Astrocyte (in vitro differentiated cells and primary cell): ENCODE measurements at regions not wholly inside any gene's neighbourhood (a gene's known extent, or its start where the extent isn't known, plus 50 kb on each side); places are given as distances from the start of the nearest gene placed in this dataset.
"Not testable (repeated sequence)": the region's sequence is repeated elsewhere in the genome, so short reads cannot be mapped to it uniquely, and the experiment has no call there.

ENCODE experiments used
- DNase-seq: peaks from one replicate; pipeline ENCODE4 v3.0.0-alpha.2; 2010; ENCODE audit warnings: low read depth
- FAIRE-seq: peaks from 2 replicates; lab custom pipeline; 2011; peaks lifted over from hg19 to GRCh38; lab: Jason Lieb, UNC
- H2AFZ ChIP-seq: 2 replicates; pipeline ENCODE4 v1.6.0; 2012; ENCODE audit warnings: low read depth, low read length, inconsistent platforms
- H3K27ac ChIP-seq: 2 replicates; pipeline ENCODE4 v1.5.1; 2011; ENCODE audit warnings: low read depth, low read length, inconsistent platforms
- H3K27me3 ChIP-seq: 2 replicates; pipeline ENCODE4 v1.6.0; 2011; ENCODE audit warnings: low read length, inconsistent platforms; ENCODE audit not compliant: insufficient read depth
- H3K36me3 ChIP-seq: 2 replicates; pipeline ENCODE4 v1.5.1; 2011; ENCODE audit warnings: low read length, inconsistent platforms; ENCODE audit not compliant: insufficient read depth
- H3K4me1 ChIP-seq: 2 replicates; pipeline ENCODE4 v1.5.1; 2011; ENCODE audit warnings: low read length, inconsistent platforms; ENCODE audit not compliant: insufficient read depth
- H3K4me2 ChIP-seq: 2 replicates; pipeline ENCODE4 v1.6.0; 2012; ENCODE audit warnings: low read length, inconsistent platforms
- H3K4me3 ChIP-seq: 2 replicates; pipeline ENCODE4 v1.5.1; 2011; ENCODE audit warnings: low read depth, mild to moderate bottlenecking, low read length, inconsistent platforms; ENCODE audit not compliant: insufficient read depth
- H3K79me2 ChIP-seq: 2 replicates; pipeline ENCODE4 v1.6.0; 2012; ENCODE audit warnings: mild to moderate bottlenecking, low read length, inconsistent platforms; ENCODE audit not compliant: insufficient read depth
- H3K9ac ChIP-seq: 2 replicates; pipeline ENCODE4 v1.6.0; 2012; ENCODE audit warnings: mild to moderate bottlenecking, low read length, inconsistent platforms
- H3K9me3 ChIP-seq: 2 replicates; pipeline ENCODE4 v1.5.1; 2012; ENCODE audit warnings: low read depth, mild to moderate bottlenecking, low read length, inconsistent platforms; ENCODE audit not compliant: insufficient read depth
- H4K20me1 ChIP-seq: 2 replicates; pipeline ENCODE4 v1.6.0; 2012; ENCODE audit warnings: low read length, inconsistent platforms; ENCODE audit not compliant: insufficient read depth
- H3K27ac Mint-ChIP-seq: one replicate; pipeline ENCODE4 v1.8.0; 2021; ENCODE audit warnings: mild to moderate bottlenecking, mixed read lengths; ENCODE audit not compliant: unreplicated experiment
- H3K27me3 Mint-ChIP-seq: one replicate; pipeline ENCODE4 v1.8.0; 2021; ENCODE audit warnings: low read depth, mixed read lengths; ENCODE audit not compliant: unreplicated experiment
- H3K36me3 Mint-ChIP-seq: one replicate; pipeline ENCODE4 v1.8.0; 2021; ENCODE audit warnings: low read depth, mixed read lengths; ENCODE audit not compliant: unreplicated experiment
- H3K4me1 Mint-ChIP-seq: one replicate; pipeline ENCODE4 v1.8.0; 2021; ENCODE audit warnings: low read depth, mixed read lengths; ENCODE audit not compliant: unreplicated experiment
- H3K4me3 Mint-ChIP-seq: one replicate; pipeline ENCODE4 v1.8.0; 2021; ENCODE audit warnings: mild to moderate bottlenecking, moderate library complexity, mixed read lengths; ENCODE audit not compliant: unreplicated experiment
- H3K9me3 Mint-ChIP-seq: one replicate; pipeline ENCODE4 v1.8.0; 2021; ENCODE audit warnings: mild to moderate bottlenecking, mixed read lengths; ENCODE audit not compliant: unreplicated experiment
- EZH2 ChIP-seq: IDR thresholded peaks from 2 replicates; pipeline ENCODE4 v1.6.1; 2012; ENCODE audit warnings: mild to moderate bottlenecking, low read length, inconsistent platforms; ENCODE audit not compliant: insufficient read depth
- TF ChIP-seq, protein P1 (sequence below): IDR thresholded peaks from 2 replicates; pipeline ENCODE4 v1.5.1; 2011; ENCODE audit warnings: low read depth, mild to moderate bottlenecking, inconsistent platforms, low read length, moderate library complexity; ENCODE audit not compliant: insufficient read depth

DNA sequence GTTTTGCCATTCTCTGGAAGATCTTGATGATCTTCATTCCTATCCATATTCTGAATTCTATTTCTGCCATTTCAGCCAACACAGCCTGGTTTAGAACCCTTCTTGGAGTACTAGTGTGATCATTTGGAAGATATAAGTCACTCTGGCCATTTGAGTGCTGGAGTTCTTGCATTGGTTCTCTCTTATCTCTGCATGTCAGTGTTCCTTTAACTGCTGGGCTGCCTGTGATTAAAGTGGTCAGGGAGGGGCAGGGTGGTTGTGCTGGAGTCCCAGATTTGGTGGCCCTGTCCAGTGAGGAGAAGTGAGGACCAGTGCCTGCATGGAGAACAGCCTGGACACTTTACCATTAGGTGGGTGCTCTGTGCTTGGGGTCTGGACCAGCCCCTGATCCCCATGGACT, 173.0 kb downstream of the SOD2 start:
- FAIRE-seq, result no peak
- H3K36me3 Mint-ChIP-seq, result no peaks in the 10 kb centered on the region

GRCh38 chr6:159515811-159516210, 177.2 kb downstream of the SOD2 start:
- H3K27me3 Mint-ChIP-seq, result peaks cover 25% of the 10 kb centered on the region
- H3K9ac ChIP-seq, H3K4me2 ChIP-seq, DNase-seq, H3K9me3 Mint-ChIP-seq, H3K36me3 ChIP-seq, H3K4me3 ChIP-seq, H3K36me3 Mint-ChIP-seq, H3K27ac ChIP-seq, H3K4me3 Mint-ChIP-seq, H3K9me3 ChIP-seq, FAIRE-seq, H3K79me2 ChIP-seq, H2AFZ ChIP-seq, H4K20me1 ChIP-seq, H3K27me3 ChIP-seq, H3K4me1 ChIP-seq, H3K4me1 Mint-ChIP-seq, H3K27ac Mint-ChIP-seq: not testable (repeated sequence)

More for the DNA sequence above, 173.0 kb downstream of the SOD2 start:
- Mint-ChIP-seq H3K9me3 (peaks cover 8% of the 10 kb centered on the region), H3K27me3 (peaks cover 30% of the 10 kb centered on the region), H3K4me1 (no peaks in the 10 kb centered on the region), H3K4me3 (no peak overlapping the region), H3K27ac (no peak overlapping the region)
- Histone ChIP-seq H2AFZ (no peak overlapping the region), H3K79me2 (no peaks in the 10 kb centered on the region), H3K4me3 (no peak overlapping the region), H3K9ac (no peak overlapping the region), H3K9me3 (no peaks in the 10 kb centered on the region), H3K27ac (no peak overlapping the region), H3K27me3 (no peaks in the 10 kb centered on the region), H3K4me2 (no peak overlapping the region), H4K20me1 (no peaks in the 10 kb centered on the region), H3K4me1 (no peaks in the 10 kb centered on the region), H3K36me3 (no peaks in the 10 kb centered on the region)
- DNase-seq, result no peak
- TF ChIP-seq, protein P1, sequence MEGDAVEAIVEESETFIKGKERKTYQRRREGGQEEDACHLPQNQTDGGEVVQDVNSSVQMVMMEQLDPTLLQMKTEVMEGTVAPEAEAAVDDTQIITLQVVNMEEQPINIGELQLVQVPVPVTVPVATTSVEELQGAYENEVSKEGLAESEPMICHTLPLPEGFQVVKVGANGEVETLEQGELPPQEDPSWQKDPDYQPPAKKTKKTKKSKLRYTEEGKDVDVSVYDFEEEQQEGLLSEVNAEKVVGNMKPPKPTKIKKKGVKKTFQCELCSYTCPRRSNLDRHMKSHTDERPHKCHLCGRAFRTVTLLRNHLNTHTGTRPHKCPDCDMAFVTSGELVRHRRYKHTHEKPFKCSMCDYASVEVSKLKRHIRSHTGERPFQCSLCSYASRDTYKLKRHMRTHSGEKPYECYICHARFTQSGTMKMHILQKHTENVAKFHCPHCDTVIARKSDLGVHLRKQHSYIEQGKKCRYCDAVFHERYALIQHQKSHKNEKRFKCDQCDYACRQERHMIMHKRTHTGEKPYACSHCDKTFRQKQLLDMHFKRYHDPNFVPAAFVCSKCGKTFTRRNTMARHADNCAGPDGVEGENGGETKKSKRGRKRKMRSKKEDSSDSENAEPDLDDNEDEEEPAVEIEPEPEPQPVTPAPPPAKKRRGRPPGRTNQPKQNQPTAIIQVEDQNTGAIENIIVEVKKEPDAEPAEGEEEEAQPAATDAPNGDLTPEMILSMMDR, result no peak
- TF ChIP-seq EZH2, result no peak

DNA sequence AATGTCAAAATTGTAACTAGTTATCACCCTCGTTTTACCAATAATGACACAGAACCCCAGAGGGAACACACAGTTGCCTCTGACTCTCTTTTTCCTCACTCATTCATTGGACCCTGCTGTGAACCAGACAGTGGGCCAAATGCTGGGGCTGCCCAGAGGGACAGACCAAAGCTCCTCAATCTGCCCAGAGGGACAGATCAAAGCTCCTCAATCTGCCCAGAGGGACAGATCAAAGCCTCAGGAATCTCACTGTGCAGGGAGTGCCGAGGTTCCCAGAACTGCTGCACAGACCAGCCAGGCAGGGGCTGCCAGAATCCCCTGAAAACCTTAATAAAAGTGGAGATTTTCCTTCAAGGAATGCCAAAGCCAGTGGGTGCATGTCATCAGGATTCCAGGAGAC, 179.1 kb downstream of the SOD2 start:
- Histone ChIP-seq H3K4me2 (no peak overlapping the region), H3K27ac (no peak overlapping the region), H4K20me1 (no peaks in the 10 kb centered on the region), H3K4me3 (no peak overlapping the region), H3K36me3 (no peaks in the 10 kb centered on the region), H3K27me3 (no peaks in the 10 kb centered on the region), H3K9me3 (no peaks in the 10 kb centered on the region), H3K9ac (no peak overlapping the region), H3K79me2 (no peaks in the 10 kb centered on the region), H2AFZ (no peak overlapping the region), H3K4me1 (no peaks in the 10 kb centered on the region)
- TF ChIP-seq, protein P1, result no peak
- no peak for TF ChIP-seq EZH2
- DNase-seq (no peak), FAIRE-seq (no peak)
- Mint-ChIP-seq H3K4me1 (peaks cover 1% of the 10 kb centered on the region), H3K27ac (no peak overlapping the region), H3K36me3 (no peaks in the 10 kb centered on the region), H3K4me3 (no peak overlapping the region), H3K27me3 (peaks cover 18% of the 10 kb centered on the region), H3K9me3 (peaks cover 5% of the 10 kb centered on the region)
